Breast epithelium (tissue), 4 donors: ENCODE measurements at regions not wholly inside any gene's neighbourhood (a gene's known extent, or its start where the extent isn't known, plus 50 kb on each side); places are given as distances from the start of the nearest gene placed in this dataset.

ENCODE experiments used
- DNase-seq, 2 donors: peaks; one replicate each; pipeline ENCODE4 v3.0.0-alpha.2; 2019; ENCODE audit warnings: low spot score in 2 of 2
- H3K27ac ChIP-seq, 2 donors: fragments of 200-600 bp; sonication (generic) in 1 of 2; one replicate each; pipeline ENCODE4 v1.5.1; 2016 to 2019; ENCODE audit warnings: mild to moderate bottlenecking in 1 of 2
- H3K27me3 ChIP-seq, 2 donors: fragments of 200-600 bp; sonication (generic) in 1 of 2; one replicate each; pipeline versions ENCODE4 v1.5.1 to v1.6.0; 2017 to 2019; ENCODE audit warnings: control low read depth in 1 of 2, mild to moderate bottlenecking in 1 of 2
- H3K36me3 ChIP-seq: fragments of 200-600 bp; one replicate; pipeline ENCODE4 v1.5.1; 2019
- H3K4me1 ChIP-seq, 2 donors: fragments of 200-600 bp; sonication (generic); one replicate each; pipeline ENCODE4 v1.5.1; 2016 to 2019; ENCODE audit warnings: control low read depth in 1 of 2
- H3K4me3 ChIP-seq, 3 donors: fragments of 200-600 bp; sonication (generic); 1 replicate in 2 of 3; 2 replicates in 1 of 3; pipeline ENCODE4 v1.5.1; 2016 to 2019; ENCODE audit warnings: mild to moderate bottlenecking in 3 of 3, moderate library complexity in 2 of 3
- H3K9me3 ChIP-seq, 2 donors: fragments of 200-600 bp; sonication (generic) in 1 of 2; one replicate each; pipeline ENCODE4 v1.5.1; 2016 to 2019; ENCODE audit warnings: control low read depth in 1 of 2
- POLR2A ChIP-seq: fragments of 450-650 bp; IDR thresholded peaks from one replicate; pipeline ENCODE4 v1.6.1; 2016; ENCODE audit warnings: antibody characterized with exemption, mild to moderate bottlenecking, moderate library complexity
- POLR2AphosphoS5 ChIP-seq, 3 donors: sonication (generic); formaldehyde crosslinking; IDR thresholded peaks; one replicate each; pipeline ENCODE4 v1.6.1; 2017; ENCODE audit warnings: antibody characterized with exemption in 3 of 3
- intact Hi-C: fragments of 100-400 bp; cut with DNase I; formaldehyde crosslinking; loops from one replicate; pipeline ENCODE4 v1.15.1; 2023; ENCODE audit warnings: low total_unique reads
- TF ChIP-seq, protein P1 (sequence below), 3 donors: fragments of 450-650 bp; IDR thresholded peaks; one replicate each; pipeline ENCODE4 v1.5.1; 2016 to 2017; ENCODE audit warnings: antibody characterized with exemption in 3 of 3, mild to moderate bottlenecking in 3 of 3, moderate library complexity in 3 of 3

DNA sequence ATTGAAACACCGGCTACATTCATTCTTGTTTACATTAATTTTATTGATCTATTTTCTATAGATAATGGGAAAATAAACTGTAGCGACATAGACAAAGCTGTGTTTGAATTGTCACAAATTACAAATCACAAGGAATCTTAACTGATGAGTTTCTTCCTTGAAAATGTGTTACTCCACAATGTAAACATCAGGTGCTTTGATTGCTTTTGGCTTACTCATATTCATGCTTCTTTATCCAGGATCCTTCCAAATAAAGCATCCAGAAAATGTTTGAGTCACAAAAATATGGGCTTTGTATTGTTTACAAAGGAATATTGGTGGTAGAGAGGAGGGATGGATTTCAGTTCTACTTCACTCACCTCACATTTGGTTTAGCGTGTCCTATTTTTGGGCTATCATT lies 64.0 kb downstream of the BMP2 start:
- Histone ChIP-seq H3K9me3 (no peaks in the 10 kb centered on the region), H3K27ac (no peak overlapping the region), H3K36me3 (no peaks in the 10 kb centered on the region), H3K27me3 (no peaks in the 10 kb centered on the region), H3K4me1 (no peaks in the 10 kb centered on the region), H3K4me3 (no peak overlapping the region)
- TF ChIP-seq, protein P1, sequence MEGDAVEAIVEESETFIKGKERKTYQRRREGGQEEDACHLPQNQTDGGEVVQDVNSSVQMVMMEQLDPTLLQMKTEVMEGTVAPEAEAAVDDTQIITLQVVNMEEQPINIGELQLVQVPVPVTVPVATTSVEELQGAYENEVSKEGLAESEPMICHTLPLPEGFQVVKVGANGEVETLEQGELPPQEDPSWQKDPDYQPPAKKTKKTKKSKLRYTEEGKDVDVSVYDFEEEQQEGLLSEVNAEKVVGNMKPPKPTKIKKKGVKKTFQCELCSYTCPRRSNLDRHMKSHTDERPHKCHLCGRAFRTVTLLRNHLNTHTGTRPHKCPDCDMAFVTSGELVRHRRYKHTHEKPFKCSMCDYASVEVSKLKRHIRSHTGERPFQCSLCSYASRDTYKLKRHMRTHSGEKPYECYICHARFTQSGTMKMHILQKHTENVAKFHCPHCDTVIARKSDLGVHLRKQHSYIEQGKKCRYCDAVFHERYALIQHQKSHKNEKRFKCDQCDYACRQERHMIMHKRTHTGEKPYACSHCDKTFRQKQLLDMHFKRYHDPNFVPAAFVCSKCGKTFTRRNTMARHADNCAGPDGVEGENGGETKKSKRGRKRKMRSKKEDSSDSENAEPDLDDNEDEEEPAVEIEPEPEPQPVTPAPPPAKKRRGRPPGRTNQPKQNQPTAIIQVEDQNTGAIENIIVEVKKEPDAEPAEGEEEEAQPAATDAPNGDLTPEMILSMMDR (IDR thresholded peaks at IDR 0.05) = no peak
- TF ChIP-seq POLR2AphosphoS5 (IDR thresholded peaks at IDR 0.05) (no peak), POLR2A (no peak)
- intact Hi-C loops = no loop called here
- DNase-seq = no peak

DNA sequence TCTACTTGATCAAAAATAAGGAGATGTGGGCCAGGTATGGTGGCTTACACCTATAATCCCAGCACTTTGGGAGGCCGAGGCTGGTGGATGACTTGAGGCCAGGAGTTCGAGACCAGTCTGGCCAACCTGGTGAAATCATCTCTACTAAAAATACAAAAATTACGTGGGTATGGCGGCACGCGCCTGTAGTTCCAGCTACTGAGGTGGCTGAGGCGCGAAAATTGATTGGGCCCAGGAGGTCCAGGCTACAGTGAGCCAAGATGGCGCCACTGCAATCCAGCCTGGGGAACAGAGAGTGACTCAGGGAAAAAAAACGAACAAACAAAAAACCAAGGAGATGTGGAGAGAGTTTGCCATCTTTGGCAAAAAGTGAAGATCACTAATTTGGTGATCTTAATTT lies 65.3 kb downstream of the BMP2 start:
- no peaks in the 10 kb centered on the region for H3K36me3 ChIP-seq
- H3K27me3 ChIP-seq = no peaks in the 10 kb centered on the region
- DNase-seq = no peak
- no peaks in the 10 kb centered on the region for H3K4me1 ChIP-seq
- no peak overlapping the region for H3K4me3 ChIP-seq
- no peaks in the 10 kb centered on the region for H3K9me3 ChIP-seq
- H3K27ac ChIP-seq = no peak overlapping the region
- TF ChIP-seq POLR2A = no peak
- no peak for TF ChIP-seq POLR2AphosphoS5 (IDR thresholded peaks at IDR 0.05)
- TF ChIP-seq, protein P1 (IDR thresholded peaks at IDR 0.05) = no peak
- intact Hi-C loops = no loop called here

DNA sequence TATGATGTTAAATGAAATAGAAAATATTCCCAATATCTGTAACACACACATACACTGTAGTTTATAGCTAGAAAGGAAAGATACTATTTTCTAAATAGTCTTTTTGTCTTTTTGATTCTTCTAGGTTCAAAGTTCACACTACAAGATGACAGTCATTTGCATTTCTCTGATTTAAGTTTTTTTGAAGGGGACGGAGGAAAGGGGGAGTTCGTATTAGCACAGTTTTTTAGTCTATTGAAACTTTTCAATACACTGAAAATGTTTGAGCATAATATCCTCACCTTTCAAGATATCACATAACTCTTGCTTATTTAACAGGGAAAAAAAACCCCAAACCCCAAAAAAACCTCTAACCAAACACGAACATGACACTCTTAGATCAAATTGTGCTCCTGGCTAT lies 68.1 kb downstream of the BMP2 start:
- Histone ChIP-seq H3K9me3 (no peaks in the 10 kb centered on the region), H3K27ac (no peak overlapping the region), H3K36me3 (no peaks in the 10 kb centered on the region), H3K4me3 (no peak overlapping the region), H3K4me1 (no peaks in the 10 kb centered on the region), H3K27me3 (no peaks in the 10 kb centered on the region)
- no peak for DNase-seq
- TF ChIP-seq, protein P1 (IDR thresholded peaks at IDR 0.05) = no peak
- no peak for TF ChIP-seq POLR2AphosphoS5 (IDR thresholded peaks at IDR 0.05)
- no peak for TF ChIP-seq POLR2A
- intact Hi-C loops = no loop called here

DNA sequence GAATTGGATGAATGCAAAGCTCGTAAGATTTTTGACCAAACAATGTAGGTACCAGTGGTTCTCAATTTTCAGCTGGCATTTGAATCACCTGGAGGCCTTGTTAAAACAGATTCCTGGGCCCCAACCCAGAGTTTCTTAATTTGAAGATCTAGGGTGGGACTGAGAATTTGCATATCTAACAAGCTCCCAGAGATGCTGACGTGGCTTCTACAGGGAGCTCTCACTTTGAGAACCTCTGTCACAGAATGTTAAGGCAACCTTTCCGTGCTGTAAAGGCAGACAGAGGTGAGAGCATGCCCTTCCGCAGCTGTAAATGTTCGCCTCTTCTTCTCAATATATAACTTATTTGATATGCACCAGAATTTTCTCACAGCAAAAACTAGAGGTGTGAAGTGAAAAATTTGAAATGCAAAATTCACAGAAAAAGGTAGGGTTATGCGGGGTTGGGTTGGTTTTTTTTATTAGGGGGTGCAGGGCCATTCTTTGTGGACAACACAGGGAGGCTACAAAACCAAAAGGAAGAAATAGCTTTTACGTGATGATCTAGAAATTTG lies 69.4 kb downstream of the BMP2 start:
- Histone ChIP-seq H3K4me1 (no peaks in the 10 kb centered on the region), H3K4me3 (no peak overlapping the region), H3K9me3 (no peaks in the 10 kb centered on the region), H3K36me3 (no peaks in the 10 kb centered on the region), H3K27me3 (peaks cover 0 to 8% of the 10 kb centered on the region in 2 donors), H3K27ac (no peak overlapping the region)
- no peak for DNase-seq
- intact Hi-C loops = no loop called here
- TF ChIP-seq POLR2A (no peak), POLR2AphosphoS5 (IDR thresholded peaks at IDR 0.05) (no peak)
- TF ChIP-seq, protein P1 (IDR thresholded peaks at IDR 0.05) = no peak

DNA sequence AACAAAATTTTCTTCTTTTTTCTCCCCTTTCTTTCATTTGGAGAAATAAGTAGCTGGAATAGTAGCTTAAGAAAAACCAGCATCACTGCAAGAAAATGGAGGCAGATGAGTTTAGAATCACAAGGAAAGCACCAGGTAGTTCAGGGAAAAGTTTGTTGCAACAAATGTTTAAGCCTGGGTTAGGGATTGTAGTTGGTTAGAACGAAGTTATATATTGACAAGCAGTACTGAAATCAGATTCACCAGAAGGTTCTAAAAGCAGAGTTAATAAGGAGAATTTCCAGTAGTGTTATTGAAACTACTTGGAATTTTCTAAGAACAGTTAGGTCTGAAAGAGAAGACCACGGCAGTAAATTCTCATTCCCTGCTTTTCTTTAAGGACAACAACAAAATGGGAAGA lies 70.2 kb downstream of the BMP2 start:
- no peak for DNase-seq
- intact Hi-C loops = no loop called here
- TF ChIP-seq POLR2A = no peak
- no peak for TF ChIP-seq POLR2AphosphoS5 (IDR thresholded peaks at IDR 0.05)
- TF ChIP-seq, protein P1 (IDR thresholded peaks at IDR 0.05) = no peak
- Histone ChIP-seq H3K27me3 (peaks cover 0 to 8% of the 10 kb centered on the region in 2 donors), H3K4me1 (no peaks in the 10 kb centered on the region), H3K27ac (no peak overlapping the region), H3K4me3 (no peak overlapping the region), H3K36me3 (no peaks in the 10 kb centered on the region), H3K9me3 (no peaks in the 10 kb centered on the region)
